Lower lobe of right lung (tissue), 2 donors: ENCODE measurements at regions not wholly inside any gene's neighbourhood (a gene's known extent, or its start where the extent isn't known, plus 50 kb on each side); places are given as distances from the start of the nearest gene placed in this dataset.

Experiments
- ATAC-seq, 2 donors: fragments of 200-7000 bp; cut with Tn5 transposase; one replicate each; pipeline ENCODE4 v1.9.1; 2020 to 2022; ENCODE audit warnings: mild to moderate bottlenecking in 2 of 2, moderate library complexity in 2 of 2
- DNase-seq: peaks from one replicate; pipeline ENCODE4 v3.0.0-alpha.2; 2020
- H3K27ac ChIP-seq: fragments of 200-600 bp; one replicate; pipeline ENCODE4 v1.8.0; 2022
- H3K27me3 ChIP-seq: fragments of 200-600 bp; one replicate; pipeline ENCODE4 v1.8.0; 2022; ENCODE audit warnings: low read depth
- H3K36me3 ChIP-seq: fragments of 200-600 bp; one replicate; pipeline ENCODE4 v1.8.0; 2022; ENCODE audit warnings: mild to moderate bottlenecking
- H3K4me1 ChIP-seq: fragments of 200-600 bp; one replicate; pipeline ENCODE4 v1.8.0; 2022
- H3K4me3 ChIP-seq: fragments of 200-600 bp; one replicate; pipeline ENCODE4 v1.8.0; 2022; ENCODE audit warnings: mild to moderate bottlenecking
- H3K9me3 ChIP-seq: fragments of 200-600 bp; one replicate; pipeline ENCODE4 v1.8.0; 2022
- intact Hi-C: fragments of 100-400 bp; cut with DNase I; formaldehyde crosslinking; loops from one replicate; pipeline ENCODE4 v1.11.0; 2022
- TF ChIP-seq, protein P1 (sequence below): fragments of 200-600 bp; IDR thresholded peaks from one replicate; pipeline ENCODE4 v1.8.0; 2022; ENCODE audit warnings: antibody characterized with exemption, mild to moderate bottlenecking
- donor health status: DM: no; HTN: yes; CAD: no; lungs with severe emphysema.

DNA sequence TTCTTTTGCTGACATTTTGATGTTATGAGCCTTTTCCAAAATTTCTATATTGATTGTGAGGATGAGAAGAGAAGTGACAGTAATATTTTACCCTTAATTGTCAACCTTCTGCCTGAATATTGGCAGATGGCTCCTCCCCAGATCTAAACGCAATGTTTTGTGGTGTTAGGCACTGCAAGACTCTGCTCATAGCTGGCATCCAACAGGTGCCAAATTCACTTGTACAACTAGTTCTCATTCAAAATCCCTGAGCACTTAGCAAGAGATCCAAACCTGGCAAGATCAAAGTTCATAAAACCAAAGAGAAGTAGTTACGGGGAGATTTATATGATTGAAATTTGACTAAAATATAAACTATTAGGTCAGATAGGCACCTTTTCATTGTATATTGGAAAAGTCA is 901.7 kb upstream of the INTU start:
- intact Hi-C loops, result no loop called here
- Histone ChIP-seq H3K36me3 (no peaks in the 10 kb centered on the region), H3K9me3 (no peaks in the 10 kb centered on the region), H3K4me1 (no peaks in the 10 kb centered on the region), H3K27me3 (no peaks in the 10 kb centered on the region), H3K27ac (no peak overlapping the region), H3K4me3 (no peak overlapping the region)
- TF ChIP-seq, protein P1, sequence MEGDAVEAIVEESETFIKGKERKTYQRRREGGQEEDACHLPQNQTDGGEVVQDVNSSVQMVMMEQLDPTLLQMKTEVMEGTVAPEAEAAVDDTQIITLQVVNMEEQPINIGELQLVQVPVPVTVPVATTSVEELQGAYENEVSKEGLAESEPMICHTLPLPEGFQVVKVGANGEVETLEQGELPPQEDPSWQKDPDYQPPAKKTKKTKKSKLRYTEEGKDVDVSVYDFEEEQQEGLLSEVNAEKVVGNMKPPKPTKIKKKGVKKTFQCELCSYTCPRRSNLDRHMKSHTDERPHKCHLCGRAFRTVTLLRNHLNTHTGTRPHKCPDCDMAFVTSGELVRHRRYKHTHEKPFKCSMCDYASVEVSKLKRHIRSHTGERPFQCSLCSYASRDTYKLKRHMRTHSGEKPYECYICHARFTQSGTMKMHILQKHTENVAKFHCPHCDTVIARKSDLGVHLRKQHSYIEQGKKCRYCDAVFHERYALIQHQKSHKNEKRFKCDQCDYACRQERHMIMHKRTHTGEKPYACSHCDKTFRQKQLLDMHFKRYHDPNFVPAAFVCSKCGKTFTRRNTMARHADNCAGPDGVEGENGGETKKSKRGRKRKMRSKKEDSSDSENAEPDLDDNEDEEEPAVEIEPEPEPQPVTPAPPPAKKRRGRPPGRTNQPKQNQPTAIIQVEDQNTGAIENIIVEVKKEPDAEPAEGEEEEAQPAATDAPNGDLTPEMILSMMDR, result no peak
- ATAC-seq (no peak), DNase-seq (no peak)

DNA sequence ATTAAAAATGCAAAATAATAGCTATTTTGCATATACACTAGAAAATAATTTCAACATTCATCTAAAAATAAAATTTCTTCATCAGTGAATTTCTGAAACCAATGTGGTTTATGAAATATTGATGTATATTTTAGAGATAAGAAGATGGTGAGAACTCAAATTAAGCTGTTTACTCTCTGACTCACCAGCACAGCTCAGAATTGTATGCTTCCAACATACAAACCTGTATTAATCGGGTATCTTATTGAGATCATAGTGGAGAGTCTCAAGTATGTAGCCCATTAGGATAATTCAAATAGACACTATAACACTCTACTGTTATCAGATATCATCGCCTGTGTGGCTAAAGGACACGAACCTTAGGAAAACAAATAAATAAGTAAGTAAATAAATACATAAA is 899.5 kb upstream of the INTU start:
- DNase-seq, result no peak

DNA sequence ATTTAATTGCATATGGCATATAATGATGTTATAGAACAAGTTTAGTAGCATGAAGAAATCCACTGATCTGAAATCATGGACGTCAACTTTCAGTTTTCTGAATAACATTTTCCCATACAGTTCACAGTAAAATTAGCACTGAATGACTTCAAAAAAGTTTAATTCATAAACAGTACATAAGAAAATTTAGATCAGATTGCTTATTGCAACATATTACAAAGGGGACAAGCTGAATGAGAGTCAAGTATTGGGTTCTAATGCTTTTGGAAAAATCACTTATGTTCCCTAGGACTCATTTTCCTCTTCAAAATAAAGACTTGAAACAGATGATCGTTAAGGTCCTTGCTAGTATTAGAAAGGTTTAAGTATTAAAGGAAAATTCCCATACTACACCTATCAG is 898.3 kb upstream of the INTU start:
- H3K9me3 ChIP-seq, result no peaks in the 10 kb centered on the region
- intact Hi-C loops, result no loop called here
- no peak overlapping the region for H3K4me3 ChIP-seq
- H3K4me1 ChIP-seq, result no peaks in the 10 kb centered on the region
- TF ChIP-seq, protein P1, result no peak
- no peak for ATAC-seq
- no peak for DNase-seq
- H3K27ac ChIP-seq, result no peak overlapping the region
- no peaks in the 10 kb centered on the region for H3K27me3 ChIP-seq
- no peaks in the 10 kb centered on the region for H3K36me3 ChIP-seq

More for the DNA sequence above, 899.5 kb upstream of the INTU start:
- no peak for ATAC-seq
- Histone ChIP-seq H3K27me3 (no peaks in the 10 kb centered on the region), H3K4me1 (no peaks in the 10 kb centered on the region), H3K9me3 (no peaks in the 10 kb centered on the region), H3K36me3 (no peaks in the 10 kb centered on the region), H3K27ac (no peak overlapping the region), H3K4me3 (no peak overlapping the region)
- intact Hi-C loops, result no loop called here
- TF ChIP-seq, protein P1, result no peak

DNA sequence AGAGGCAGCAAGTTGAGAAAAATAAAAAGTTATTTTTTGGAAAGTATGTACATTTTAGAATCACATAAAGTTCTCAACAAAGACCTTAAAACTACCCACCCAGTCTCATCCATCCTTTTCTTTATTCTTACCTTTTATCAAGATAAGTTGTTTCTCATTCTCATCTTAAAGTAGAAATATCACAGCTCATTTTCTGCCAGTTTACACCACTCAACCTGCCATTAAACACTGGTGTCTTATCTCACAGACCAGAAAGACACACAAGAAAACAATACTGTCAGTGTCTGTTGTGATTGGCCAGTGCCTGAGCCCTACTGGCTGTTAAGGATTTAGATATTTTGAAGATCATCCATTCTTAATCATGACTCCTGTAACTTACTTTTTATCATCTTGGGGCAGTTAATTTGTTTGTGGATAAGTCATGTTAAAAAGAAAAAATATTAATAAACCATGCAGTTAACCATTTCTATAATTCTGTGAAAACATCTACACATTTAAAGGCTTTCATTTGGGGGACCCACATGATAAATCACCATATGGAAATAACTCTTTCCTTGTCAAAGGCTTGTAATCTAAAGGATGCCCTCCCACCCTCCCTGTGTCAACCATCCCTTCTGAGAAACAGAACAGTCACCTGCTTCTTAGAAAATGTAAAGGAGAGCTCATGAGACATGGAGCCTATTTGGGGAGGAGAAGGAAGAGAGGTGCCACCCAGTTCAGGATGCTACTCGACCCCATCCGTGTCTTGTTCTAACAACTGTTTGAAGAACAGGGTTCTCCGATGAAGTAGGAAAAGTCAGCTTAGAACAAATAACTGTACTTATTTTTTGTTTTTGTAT is 897.2 kb upstream of the INTU start:
- TF ChIP-seq, protein P1, result no peak
- ATAC-seq (no peak), DNase-seq (no peak)
- Histone ChIP-seq H3K9me3 (no peaks in the 10 kb centered on the region), H3K27ac (no peak overlapping the region), H3K36me3 (no peaks in the 10 kb centered on the region), H3K4me3 (no peak overlapping the region), H3K4me1 (no peaks in the 10 kb centered on the region), H3K27me3 (no peaks in the 10 kb centered on the region)
- intact Hi-C loops, result no loop called here

DNA sequence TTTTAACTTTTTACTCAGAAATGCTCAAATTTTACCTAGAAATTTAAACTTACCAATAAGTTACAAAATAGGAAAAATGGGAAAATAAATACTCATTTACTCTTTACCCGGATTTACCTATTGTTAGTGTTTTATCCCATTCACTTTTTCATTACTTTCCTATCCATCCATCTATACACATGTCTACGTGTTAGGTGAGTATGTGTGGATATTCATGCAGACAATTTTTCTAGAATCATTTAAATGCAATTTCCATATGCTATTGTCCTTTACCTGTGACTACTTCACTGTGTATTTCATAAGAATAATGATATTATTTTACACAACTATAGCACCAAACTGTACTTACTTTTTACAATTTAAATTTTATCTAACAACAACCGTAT is 896.6 kb upstream of the INTU start:
- TF ChIP-seq, protein P1, result no peak
- Histone ChIP-seq H3K4me1 (no peaks in the 10 kb centered on the region), H3K27ac (no peak overlapping the region), H3K9me3 (no peaks in the 10 kb centered on the region), H3K27me3 (no peaks in the 10 kb centered on the region), H3K4me3 (no peak overlapping the region), H3K36me3 (no peaks in the 10 kb centered on the region)
- no peak for DNase-seq
- intact Hi-C loops, result no loop called here
- ATAC-seq, result no peak
